Fibroblast of upper back skin (primary cell): ENCODE measurements at regions not wholly inside any gene's neighbourhood (a gene's known extent, or its start where the extent isn't known, plus 50 kb on each side); places are given as distances from the start of the nearest gene placed in this dataset.

Source experiments
- DNase-seq: peaks from one replicate; pipeline ENCODE4 v3.0.0-alpha.2; 2013

DNA sequence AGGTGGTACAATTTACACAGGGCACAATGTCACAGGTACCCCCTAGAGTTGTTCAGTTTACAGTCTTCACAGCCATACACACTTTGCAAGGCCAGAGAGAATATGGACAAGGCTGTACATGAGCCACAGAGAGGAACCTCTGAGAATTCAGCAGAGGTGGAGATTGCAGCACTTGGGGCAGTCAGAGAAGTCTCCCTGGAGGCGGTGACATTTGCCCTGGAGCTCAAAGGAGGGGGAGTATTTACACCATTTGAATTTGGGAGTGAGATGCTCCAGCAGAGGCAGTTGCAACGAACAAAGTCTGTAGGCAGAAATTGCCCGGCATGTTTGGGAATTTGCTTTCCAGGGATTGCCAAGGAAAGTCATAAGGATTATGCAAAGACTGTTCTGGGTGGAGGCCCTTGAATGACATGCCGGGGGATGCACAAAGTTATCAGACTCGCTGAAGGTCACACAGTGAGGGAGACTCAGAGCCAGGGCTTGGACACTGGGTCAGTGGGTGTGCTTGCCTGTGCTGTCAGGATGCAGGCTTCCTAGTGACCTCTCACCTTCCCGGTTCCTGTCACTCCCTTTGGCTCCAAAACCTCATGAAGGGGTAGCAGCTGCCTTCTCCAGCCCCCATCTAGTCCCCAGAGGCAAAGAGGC is 160.7 kb upstream of the PCBD1 start:
- no peak for DNase-seq

DNA sequence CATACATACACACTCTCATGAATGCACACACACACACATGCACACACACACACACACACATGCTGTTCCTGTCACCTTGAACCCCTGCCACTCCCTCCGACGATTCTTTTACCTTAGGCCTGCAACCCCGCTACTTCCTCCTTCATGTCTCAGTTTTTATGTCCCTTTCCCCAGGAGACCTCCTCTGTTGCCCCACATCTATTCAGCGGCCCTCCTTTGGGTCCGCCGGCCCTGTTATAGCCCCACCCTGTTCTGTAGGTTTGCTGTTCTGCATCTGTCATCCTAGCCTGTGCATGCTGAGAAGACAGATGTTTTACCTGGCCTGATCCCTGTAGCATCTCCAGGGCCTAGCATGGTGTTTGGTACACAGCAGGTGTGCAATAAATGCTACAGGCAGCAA is 161.6 kb upstream of the PCBD1 start:
- DNase-seq: no peak

DNA sequence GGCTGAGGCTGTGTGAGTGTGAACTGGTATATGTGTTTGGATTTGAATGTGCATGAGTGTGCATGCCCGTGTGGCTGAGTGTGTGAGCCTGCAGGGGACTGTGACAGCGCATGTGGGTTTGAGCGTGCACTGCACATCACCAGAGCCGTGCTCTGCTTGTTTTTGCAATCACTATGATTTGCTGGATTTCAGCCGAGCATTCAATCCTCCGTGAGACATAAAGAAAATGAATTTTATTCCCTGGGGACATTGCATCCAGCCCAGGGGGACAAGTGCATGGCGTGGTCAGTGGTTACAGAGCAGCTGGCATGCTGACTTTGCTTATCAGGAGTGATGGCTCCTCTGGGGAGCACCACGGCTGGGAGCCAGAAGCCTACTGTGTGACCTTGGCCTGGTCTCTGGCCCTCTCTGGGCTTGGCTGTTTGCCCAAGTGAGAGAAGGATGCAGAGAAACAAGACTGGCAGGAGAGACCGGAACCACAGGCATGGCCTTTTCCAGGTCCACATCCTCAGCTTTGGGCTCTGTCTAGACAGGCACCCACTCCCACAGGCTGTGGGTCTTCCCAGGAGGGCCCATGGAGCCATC is 160.2 kb upstream of the UNC5B start:
- no peak for DNase-seq

GRCh38 chr10:71052708-71053107 is 159.7 kb upstream of the UNC5B start:
- DNase-seq: no peak

- DNase-seq: no peak
Measured at GRCh38 chr10:71053169-71053895, 159.0 kb upstream of the UNC5B start.

DNA sequence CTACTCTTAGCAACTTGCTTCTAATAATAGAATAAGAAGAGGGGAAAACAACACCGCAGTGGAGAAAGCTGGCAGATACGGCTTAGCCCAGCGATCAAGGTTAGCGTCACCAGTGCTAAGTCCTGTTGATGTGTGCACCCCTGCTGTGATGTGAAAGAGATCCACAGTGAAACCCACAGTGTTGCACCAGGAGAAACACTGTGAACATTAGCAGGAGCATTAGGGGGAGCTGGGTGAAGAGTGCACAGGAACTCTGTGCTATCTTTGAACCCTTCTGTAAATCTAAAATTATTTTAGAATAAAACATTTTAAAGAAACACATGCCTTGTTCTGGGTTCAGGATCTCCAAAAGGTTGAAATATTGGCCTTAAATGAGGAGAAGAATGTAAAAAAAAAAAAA is 154.1 kb upstream of the UNC5B start:
- DNase-seq: no peak

GRCh38 chr10:71059054-71059818 is 153.1 kb upstream of the UNC5B start:
- no peak for DNase-seq

DNA sequence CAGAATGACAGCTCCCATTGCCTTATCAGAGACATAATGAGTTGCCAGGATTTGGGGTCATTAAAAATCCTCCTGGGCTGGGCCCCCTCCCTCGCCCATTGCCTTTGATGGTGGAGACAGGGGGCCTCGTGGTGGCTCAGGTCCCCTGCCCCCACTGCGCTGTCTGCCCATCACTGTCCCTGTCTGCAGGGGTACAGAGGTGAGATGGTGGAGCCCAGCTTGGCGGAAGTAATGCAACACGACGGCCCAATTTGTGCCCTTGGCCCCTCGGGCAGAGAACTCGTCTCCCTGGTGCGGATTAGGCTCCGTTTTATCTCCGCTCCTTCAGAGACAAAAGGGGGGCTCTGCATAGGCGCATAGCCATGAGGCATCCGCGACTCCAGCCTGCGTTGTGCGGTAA is 152.4 kb upstream of the UNC5B start:
- DNase-seq: no peak

- DNase-seq: no peak
Measured at GRCh38 chr10:71060476-71061426, 151.6 kb upstream of the UNC5B start.

GRCh38 chr10:71061472-71061871 is 150.9 kb upstream of the UNC5B start:
- DNase-seq: no peak

GRCh38 chr10:71062156-71062555 is 150.2 kb upstream of the UNC5B start:
- no peak for DNase-seq

GRCh38 chr10:71063401-71063800 is 149.0 kb upstream of the UNC5B start:
- DNase-seq: no peak

- DNase-seq: no peak
Measured at GRCh38 chr10:71064413-71065118, 147.8 kb upstream of the UNC5B start.

DNA sequence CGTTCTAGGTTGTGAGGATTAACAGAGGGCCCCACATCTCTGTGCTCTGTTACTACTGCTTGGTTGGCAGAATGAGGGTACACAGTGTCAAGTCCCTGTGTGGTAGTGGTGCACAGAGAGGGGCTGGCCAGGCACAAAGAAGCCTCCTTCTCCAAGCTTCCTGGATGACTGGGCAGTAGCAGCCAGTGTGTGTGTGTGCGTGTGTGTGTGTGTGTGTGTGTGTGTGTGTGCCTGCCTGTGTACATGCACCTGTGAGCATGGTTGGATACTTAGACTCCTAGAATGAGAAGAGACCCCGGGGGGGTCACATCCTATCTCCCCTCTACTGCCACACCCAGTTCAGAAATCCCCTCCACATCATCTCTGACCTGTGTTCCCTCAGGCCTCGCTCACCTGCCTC is 146.7 kb upstream of the UNC5B start:
- DNase-seq: no peak

GRCh38 chr10:71066600-71066999 is 145.8 kb upstream of the UNC5B start:
- no peak for DNase-seq

GRCh38 chr10:71067098-71067740 is 145.2 kb upstream of the UNC5B start:
- DNase-seq: no peak

GRCh38 chr10:71068861-71069271 is 143.5 kb upstream of the UNC5B start:
- no peak for DNase-seq

DNA sequence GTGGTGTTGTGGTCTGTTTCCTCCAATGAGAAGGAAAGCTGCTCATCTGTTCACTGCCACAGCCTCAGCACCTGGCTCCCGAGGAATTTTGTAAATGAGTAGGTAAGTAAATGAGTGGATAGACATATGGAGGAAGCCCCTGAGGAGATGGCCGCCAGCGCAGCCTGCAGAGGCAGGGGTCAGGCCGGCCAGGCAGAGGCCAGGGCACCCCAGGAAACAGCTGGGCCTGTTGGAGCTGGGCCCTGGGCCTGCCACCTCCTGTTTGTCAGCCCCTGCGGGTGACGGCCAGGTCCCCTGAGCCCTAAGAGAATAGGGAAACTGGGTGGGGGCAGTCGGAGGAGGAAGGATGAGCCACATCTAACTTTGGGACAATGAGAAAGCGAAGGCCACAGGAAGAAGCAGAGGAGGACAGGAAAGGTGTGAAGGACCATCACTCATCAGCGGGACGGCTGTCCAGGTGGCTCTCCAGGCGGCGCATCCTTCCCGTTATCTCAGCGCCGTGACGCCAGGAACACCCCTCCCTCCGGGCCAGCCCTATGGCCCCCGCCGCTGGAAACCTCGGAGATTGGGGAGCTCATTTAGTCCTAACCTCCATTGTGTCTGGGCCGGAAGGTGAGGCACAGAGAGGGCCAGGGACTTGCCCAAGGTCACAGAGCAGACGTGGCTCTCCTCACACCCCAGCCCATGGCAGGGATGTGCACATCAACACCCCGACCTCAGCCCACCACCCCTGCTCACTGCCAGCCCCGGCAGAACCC is 142.3 kb upstream of the UNC5B start:
- DNase-seq: no peak

GRCh38 chr10:71070741-71071140 is 141.6 kb upstream of the UNC5B start:
- no peak for DNase-seq

- DNase-seq: no peak
Measured at GRCh38 chr10:71072131-71072822, 140.1 kb upstream of the UNC5B start.
